GM12878 (cell line): ENCODE measurements at regions not wholly inside any gene's neighbourhood (a gene's known extent, or its start where the extent isn't known, plus 50 kb on each side); places are given as distances from the start of the nearest gene placed in this dataset.

Experiments
- ATAC-seq: fragments of 200-7000 bp; cut with Tn5 transposase; 3 replicates; pipeline ENCODE4 v1.9.1; 2020; ENCODE audit warnings: mild to moderate bottlenecking, moderate library complexity
- BruUV-seq: library from RNA; stranded (reverse); fragments of 400-500 nt; replicated peaks from 2 replicates; lab custom pipeline; 2021; lab: Mats Ljungman, UMichigan
- CTCF ChIA-PET: fragments of 300-600 bp; sonication (Branson Sonifier 250); formaldehyde crosslinking; extraction: SDS; loops from one replicate; lab custom pipeline; 2021; ENCODE audit warnings: inconsistent platforms; lab: Yijun Ruan, JAX
- POLR2A ChIA-PET: fragments of 350-600 bp; formaldehyde crosslinking; extraction: SDS; loops from one replicate; lab custom pipeline; 2021; ENCODE audit warnings: inconsistent platforms; lab: Charles Lee
- RAD21 ChIA-PET: fragments of 300-600 bp; sonication (Branson Sonifier 250); formaldehyde crosslinking; loops from one replicate; lab custom pipeline; 2023; ENCODE audit warnings: antibody characterized with exemption; ENCODE audit not compliant: unreplicated experiment; lab: Charles Lee
- SMC1A ChIA-PET: fragments of 300-600 bp; sonication (Branson Sonifier 250); formaldehyde crosslinking; loops from one replicate; lab custom pipeline; 2023; ENCODE audit not compliant: unreplicated experiment, uncharacterized antibody; lab: Charles Lee
- DNase-seq: peaks from one replicate; pipeline ENCODE4 v3.0.0-alpha.2; 2011; ENCODE audit warnings: low read depth, low spot score
- FAIRE-seq: peaks from 3 replicates; lab custom pipeline; 2011; peaks lifted over from hg19 to GRCh38; lab: Jason Lieb, UNC
- H2AFZ ChIP-seq: 2 replicates; pipeline ENCODE4 v1.6.0; 2011; ENCODE audit warnings: low read depth, low read length, control low read depth; ENCODE audit not compliant: control insufficient read depth
- H3K27ac ChIP-seq: 2 replicates; pipeline ENCODE4 v1.5.1; 2011; ENCODE audit warnings: control low read depth; ENCODE audit not compliant: control insufficient read depth, insufficient read depth
- H3K27me3 ChIP-seq, 2 experiments: replicated peaks in 1 of 2; 2 replicates each; pipeline versions ENCODE4 v1.6.0 to v1.6.1; 2011; ENCODE audit warnings: low read length in 1 of 2; ENCODE audit not compliant: control insufficient read depth in 2 of 2, insufficient read depth in 2 of 2
- H3K36me3 ChIP-seq, 2 experiments: 2 replicates each; pipeline ENCODE4 v1.5.1; 2011; ENCODE audit warnings: low read length in 1 of 2; ENCODE audit not compliant: control insufficient read depth in 2 of 2, insufficient read depth in 2 of 2
- H3K4me1 ChIP-seq: 2 replicates; pipeline ENCODE4 v1.6.1; 2011; ENCODE audit warnings: mild to moderate bottlenecking, low read length, moderate library complexity, mixed read lengths; ENCODE audit not compliant: control insufficient read depth, insufficient read depth
- H3K4me2 ChIP-seq: 2 replicates; pipeline ENCODE4 v1.6.0; 2011; ENCODE audit warnings: control low read depth; ENCODE audit not compliant: control insufficient read depth, insufficient read depth
- H3K4me3 ChIP-seq: fragments of 200-600 bp; sonication (generic); 2 replicates; pipeline ENCODE4 v1.5.1; 2016
- H3K79me2 ChIP-seq: 2 replicates; pipeline ENCODE4 v1.6.0; 2011; ENCODE audit warnings: low read length; ENCODE audit not compliant: control insufficient read depth, insufficient read depth
- H3K9ac ChIP-seq: 2 replicates; pipeline ENCODE4 v1.8.0; 2011; ENCODE audit warnings: low read length, control low read depth, mixed read lengths; ENCODE audit not compliant: control insufficient read depth, insufficient read depth
- H3K9me3 ChIP-seq: replicated peaks from 3 replicates; pipeline ENCODE4 v1.5.1; 2011; ENCODE audit warnings: mild to moderate bottlenecking, low read length; ENCODE audit not compliant: control insufficient read depth, insufficient read depth
- H4K20me1 ChIP-seq: 2 replicates; pipeline ENCODE4 v1.6.0; 2011; ENCODE audit not compliant: control insufficient read depth, insufficient read depth
- ATF3 ChIP-seq: IDR thresholded peaks from 2 replicates; pipeline ENCODE4 v1.6.1; 2011; ENCODE audit warnings: low read depth, mild to moderate bottlenecking, low read length, moderate library complexity, borderline replicate concordance; ENCODE audit errors: extremely low read depth
- BCL3 ChIP-seq: IDR thresholded peaks from 2 replicates; pipeline ENCODE4 v1.6.1; 2011; ENCODE audit warnings: borderline replicate concordance, low read depth, mild to moderate bottlenecking, moderate library complexity, low read length; ENCODE audit not compliant: insufficient read depth, poor library complexity, severe bottlenecking
- CBX3 ChIP-seq: fragments of 200-600 bp; sonication (generic); IDR thresholded peaks from 2 replicates; pipeline ENCODE4 v1.6.1; 2016; ENCODE audit warnings: low read depth, borderline replicate concordance
- CBX5 ChIP-seq: sonication (generic); IDR thresholded peaks from 2 replicates; pipeline ENCODE4 v1.6.1; 2016; ENCODE audit warnings: low read depth, moderate library complexity, mild to moderate bottlenecking, inconsistent platforms
- E2F4 ChIP-seq: IDR thresholded peaks from 2 replicates; pipeline ENCODE4 v1.6.1; 2012; ENCODE audit warnings: low read depth, low read length, improper control_type of control experiment
- ESRRA ChIP-seq: IDR thresholded peaks from 2 replicates; pipeline ENCODE4 v1.6.1; 2012; ENCODE audit warnings: mild to moderate bottlenecking, low read length, improper control_type of control experiment
- IRF4 ChIP-seq: IDR thresholded peaks from 2 replicates; pipeline ENCODE4 v1.6.1; 2011; ENCODE audit warnings: low read depth, low read length
- LARP7 ChIP-seq: fragments of 450-650 bp; IDR thresholded peaks from 2 replicates; pipeline ENCODE4 v1.6.1; 2017; ENCODE audit warnings: mild to moderate bottlenecking
- MYB ChIP-seq: fragments of 150-350 bp; IDR thresholded peaks from 2 replicates; pipeline ENCODE4 v1.6.1; 2014; ENCODE audit warnings: mild to moderate bottlenecking, low read depth, low read length, borderline replicate concordance
- NR2C2 ChIP-seq: IDR thresholded peaks from 2 replicates; pipeline ENCODE4 v1.6.1; 2011; ENCODE audit warnings: borderline replicate concordance, low read depth; ENCODE audit not compliant: control insufficient read depth, insufficient read length
- RFX5 ChIP-seq: IDR thresholded peaks from 2 replicates; pipeline ENCODE4 v1.6.1; 2011; ENCODE audit warnings: low read depth, low read length, improper control_type of control experiment
- SMARCA5 ChIP-seq: fragments of 450-650 bp; IDR thresholded peaks from 2 replicates; pipeline ENCODE4 v1.6.1; 2017; ENCODE audit warnings: mild to moderate bottlenecking
- YBX1 ChIP-seq: fragments of 450-650 bp; IDR thresholded peaks from 2 replicates; pipeline ENCODE4 v1.6.1; 2016; ENCODE audit warnings: antibody characterized with exemption
- ZNF274 ChIP-seq: IDR thresholded peaks from one replicate; pipeline ENCODE4 v1.8.0; 2011; ENCODE audit not compliant: insufficient read length, insufficient read depth
- in situ Hi-C: fragments of 300-500 bp; cut with MboI; formaldehyde crosslinking; loops from 9 replicates; pipeline ENCODE4 v1.14.3; 2018; ENCODE audit warnings: mixed read lengths
- intact Hi-C: fragments of 100-400 bp; cut with micrococcal nuclease; formaldehyde crosslinking; loops from one replicate; pipeline ENCODE4 v1.14.2; 2022; ENCODE audit not compliant: unreplicated experiment
- TF ChIP-seq, protein P1 (sequence below): fragments of 450-650 bp; IDR thresholded peaks from 2 replicates; pipeline ENCODE4 v1.6.1; 2017; ENCODE audit warnings: mild to moderate bottlenecking, low read depth, inconsistent platforms; ENCODE audit not compliant: poor library complexity, severe bottlenecking
- TF ChIP-seq, protein P2 (sequence below): fragments of 450-650 bp; conservative IDR thresholded peaks from 2 replicates; pipeline ENCODE4 v1.6.1; 2017; ENCODE audit warnings: mild to moderate bottlenecking, moderate library complexity

DNA sequence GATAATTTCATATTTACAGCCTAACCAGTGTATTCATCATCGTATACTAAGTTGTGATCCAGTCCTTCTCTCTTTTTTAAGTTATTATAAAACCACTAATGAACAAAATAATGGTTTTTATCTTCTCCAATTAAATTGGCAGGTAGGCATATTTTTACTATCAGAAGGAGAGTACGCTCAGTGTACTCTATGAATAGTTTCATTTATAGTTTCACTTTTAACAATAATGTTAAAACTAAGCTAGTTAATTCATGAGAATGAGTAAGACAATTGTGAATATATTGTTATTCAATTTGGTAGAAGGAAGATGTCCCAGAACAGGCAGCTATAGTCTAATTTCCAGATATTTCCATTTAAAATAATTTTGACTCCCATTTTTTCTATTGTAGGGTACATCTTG, 277.1 kb downstream of the RASSF9 start (continued):
- TF ChIP-seq, protein P1, sequence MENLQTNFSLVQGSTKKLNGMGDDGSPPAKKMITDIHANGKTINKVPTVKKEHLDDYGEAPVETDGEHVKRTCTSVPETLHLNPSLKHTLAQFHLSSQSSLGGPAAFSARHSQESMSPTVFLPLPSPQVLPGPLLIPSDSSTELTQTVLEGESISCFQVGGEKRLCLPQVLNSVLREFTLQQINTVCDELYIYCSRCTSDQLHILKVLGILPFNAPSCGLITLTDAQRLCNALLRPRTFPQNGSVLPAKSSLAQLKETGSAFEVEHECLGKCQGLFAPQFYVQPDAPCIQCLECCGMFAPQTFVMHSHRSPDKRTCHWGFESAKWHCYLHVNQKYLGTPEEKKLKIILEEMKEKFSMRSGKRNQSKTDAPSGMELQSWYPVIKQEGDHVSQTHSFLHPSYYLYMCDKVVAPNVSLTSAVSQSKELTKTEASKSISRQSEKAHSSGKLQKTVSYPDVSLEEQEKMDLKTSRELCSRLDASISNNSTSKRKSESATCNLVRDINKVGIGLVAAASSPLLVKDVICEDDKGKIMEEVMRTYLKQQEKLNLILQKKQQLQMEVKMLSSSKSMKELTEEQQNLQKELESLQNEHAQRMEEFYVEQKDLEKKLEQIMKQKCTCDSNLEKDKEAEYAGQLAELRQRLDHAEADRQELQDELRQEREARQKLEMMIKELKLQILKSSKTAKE, result no peak
- TF ChIP-seq CBX3 (no peak), IRF4 (no peak), ATF3 (no peak), MYB (no peak), RFX5 (no peak), ESRRA (no peak)
- TF ChIP-seq, all 136 proteins: peak for 0

DNA sequence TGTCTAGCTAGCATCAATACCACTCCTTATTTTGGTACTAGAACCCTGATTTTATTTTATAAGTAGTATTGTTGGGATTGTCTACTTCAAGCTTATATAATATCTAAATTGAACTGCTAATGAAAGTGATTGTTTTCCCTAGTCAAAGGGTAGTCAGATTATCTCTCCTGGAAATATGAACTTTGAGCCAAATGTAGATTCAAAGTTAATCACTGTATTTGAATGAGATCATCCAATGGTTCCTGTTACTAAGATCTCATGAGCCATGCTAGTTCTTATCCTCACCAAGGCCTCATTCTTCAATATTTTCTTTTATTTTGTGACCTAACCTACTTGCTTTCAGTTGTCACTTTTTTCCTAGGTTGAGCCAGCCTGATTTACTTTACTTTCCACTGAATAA, 276.7 kb downstream of the RASSF9 start:
- RAD21 ChIA-PET, result interaction anchor here (0.9 to 1.0 kb wide), 2 partner anchors 15 to 27 kb away, joined by 3 read pairs; no protein-coding TSS in a partner anchor
- intact Hi-C loops (no loop called here), in situ Hi-C loops (no loop called here)
- Histone ChIP-seq H2AFZ (no peak overlapping the region), H3K9ac (no peak overlapping the region), H3K36me3 (no peaks in the 10 kb centered on the region), H3K27ac (no peak overlapping the region), H3K27me3 (no peaks in the 10 kb centered on the region), H3K4me2 (no peak overlapping the region), H3K9me3 (no peaks in the 10 kb centered on the region), H3K4me3 (no peak overlapping the region), H3K4me1 (no peaks in the 10 kb centered on the region), H4K20me1 (no peaks in the 10 kb centered on the region), H3K79me2 (no peaks in the 10 kb centered on the region)
- FAIRE-seq (no peak), DNase-seq (no peak), ATAC-seq (no peak)
- POLR2A ChIA-PET, result no interaction called here
- no TSS peak for BruUV-seq
- CTCF ChIA-PET, result interaction anchor here (1.3 to 2.0 kb wide), 3 partner anchors 14 to 308 kb away, joined by 3 to 7 read pairs (median 3); no protein-coding TSS in a partner anchor
- SMC1A ChIA-PET, result interaction anchor here (0.7 to 1.7 kb wide), 6 partner anchors 9 to 91 kb away, joined by 3 to 12 read pairs (median 3); no protein-coding TSS in a partner anchor
- TF ChIP-seq ZNF274, result no peak
- TF ChIP-seq SMARCA5, result no peak
- no peak for TF ChIP-seq CBX5
- no peak for TF ChIP-seq NR2C2
- TF ChIP-seq LARP7, result no peak
- no peak for TF ChIP-seq BCL3
- no peak for TF ChIP-seq E2F4
- no peak for TF ChIP-seq YBX1
- TF ChIP-seq, protein P2, sequence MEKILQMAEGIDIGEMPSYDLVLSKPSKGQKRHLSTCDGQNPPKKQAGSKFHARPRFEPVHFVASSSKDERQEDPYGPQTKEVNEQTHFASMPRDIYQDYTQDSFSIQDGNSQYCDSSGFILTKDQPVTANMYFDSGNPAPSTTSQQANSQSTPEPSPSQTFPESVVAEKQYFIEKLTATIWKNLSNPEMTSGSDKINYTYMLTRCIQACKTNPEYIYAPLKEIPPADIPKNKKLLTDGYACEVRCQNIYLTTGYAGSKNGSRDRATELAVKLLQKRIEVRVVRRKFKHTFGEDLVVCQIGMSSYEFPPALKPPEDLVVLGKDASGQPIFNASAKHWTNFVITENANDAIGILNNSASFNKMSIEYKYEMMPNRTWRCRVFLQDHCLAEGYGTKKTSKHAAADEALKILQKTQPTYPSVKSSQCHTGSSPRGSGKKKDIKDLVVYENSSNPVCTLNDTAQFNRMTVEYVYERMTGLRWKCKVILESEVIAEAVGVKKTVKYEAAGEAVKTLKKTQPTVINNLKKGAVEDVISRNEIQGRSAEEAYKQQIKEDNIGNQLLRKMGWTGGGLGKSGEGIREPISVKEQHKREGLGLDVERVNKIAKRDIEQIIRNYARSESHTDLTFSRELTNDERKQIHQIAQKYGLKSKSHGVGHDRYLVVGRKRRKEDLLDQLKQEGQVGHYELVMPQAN, result no peak
